Right lobe of liver (tissue), 6 donors: ENCODE measurements at regions not wholly inside any gene's neighbourhood (a gene's known extent, or its start where the extent isn't known, plus 50 kb on each side); places are given as distances from the start of the nearest gene placed in this dataset.

Experiments used
- ATAC-seq, 4 donors: fragments of 200-7000 bp; cut with Tn5 transposase; one replicate each; pipeline ENCODE4 v1.9.1; 2020; ENCODE audit warnings: mild to moderate bottlenecking in 4 of 4, moderate library complexity in 4 of 4
- DNase-seq, 3 donors: peaks; one replicate each; pipeline ENCODE4 v3.0.0-alpha.2; 2020
- H3K27ac ChIP-seq, 3 donors: fragments of 200-600 bp; one replicate each; pipeline ENCODE4 v1.8.0; 2022
- H3K27me3 ChIP-seq, 2 donors: fragments of 200-600 bp; one replicate each; pipeline ENCODE4 v1.8.0; 2022
- H3K36me3 ChIP-seq, 4 donors: fragments of 200-600 bp; sonication (generic) in 1 of 4; one replicate each; pipeline versions ENCODE4 v1.5.1 to v1.8.0; 2017 to 2022; ENCODE audit warnings: control low read depth in 1 of 4
- H3K4me1 ChIP-seq, 4 donors: fragments of 200-600 bp; sonication (generic) in 1 of 4; one replicate each; pipeline versions ENCODE4 v1.5.1 to v1.8.0; 2017 to 2022; ENCODE audit warnings: control low read depth in 1 of 4
- H3K4me3 ChIP-seq, 3 donors: fragments of 200-600 bp; one replicate each; pipeline ENCODE4 v1.8.0; 2022
- H3K9me3 ChIP-seq, 4 donors: fragments of 200-600 bp; sonication (generic) in 1 of 4; one replicate each; pipeline versions ENCODE4 v1.5.1 to v1.8.0; 2017 to 2022; ENCODE audit warnings: control low read depth in 1 of 4
- CTCF ChIP-seq, 4 donors: fragments of 200-600 bp in 3 of 4; fragments of 450-650 bp in 1 of 4; IDR thresholded peaks; one replicate each; pipeline versions ENCODE4 v1.5.1 to v1.8.0; 2016 to 2022; ENCODE audit warnings: antibody characterized with exemption in 4 of 4, mild to moderate bottlenecking in 2 of 4
- POLR2A ChIP-seq: fragments of 450-650 bp; IDR thresholded peaks from one replicate; pipeline ENCODE4 v1.6.1; 2017; ENCODE audit warnings: antibody characterized with exemption, mild to moderate bottlenecking
- WGBS: methylation state at CpG from one replicate; pipeline ENCODE4 v1.1.6; 2018; ENCODE audit warnings: low coverage, low lambda C conversion rate; ENCODE audit not compliant: insufficient coverage; ENCODE audit errors: missing lambda C conversion rate; 5-methylcytosine and 5-hydroxymethylcytosine counted together
- intact Hi-C, 2 donors: fragments of 100-400 bp; cut with DNase I; formaldehyde crosslinking; loops; one replicate each; pipeline versions ENCODE4 v1.11.2 to v1.14.1; 2022
- donor health status: DM: no; HTN: yes; CAD: no.
- donor health status: DM: no; HTN: no; CAD: no.
- donor health status: DM: no; HTN: no; CAD: no.
- donor health status: DM: no; HTN: yes; CAD: no.
- donor health status: DM: no; HTN: yes; CAD: no.

GRCh38 chr1:213690341-213690917 lies 297.3 kb upstream of the PROX1 start:
- intact Hi-C loops, result no loop called here
- Histone ChIP-seq H3K9me3 (no peaks in the 10 kb centered on the region), H3K27me3 (no peaks in the 10 kb centered on the region), H3K27ac (no peak overlapping the region), H3K4me1 (peaks cover 0 to 20% (median 5%) of the 10 kb centered on the region in 4 donors), H3K4me3 (no peak overlapping the region), H3K36me3 (no peaks in the 10 kb centered on the region)
- 100% methylated on average over 1 of the region's 1 CpG for WGBS
- ATAC-seq (no peak), DNase-seq (no peak)
- no peak for TF ChIP-seq CTCF (IDR thresholded peaks at IDR 0.05)
- no peak for TF ChIP-seq POLR2A

DNA sequence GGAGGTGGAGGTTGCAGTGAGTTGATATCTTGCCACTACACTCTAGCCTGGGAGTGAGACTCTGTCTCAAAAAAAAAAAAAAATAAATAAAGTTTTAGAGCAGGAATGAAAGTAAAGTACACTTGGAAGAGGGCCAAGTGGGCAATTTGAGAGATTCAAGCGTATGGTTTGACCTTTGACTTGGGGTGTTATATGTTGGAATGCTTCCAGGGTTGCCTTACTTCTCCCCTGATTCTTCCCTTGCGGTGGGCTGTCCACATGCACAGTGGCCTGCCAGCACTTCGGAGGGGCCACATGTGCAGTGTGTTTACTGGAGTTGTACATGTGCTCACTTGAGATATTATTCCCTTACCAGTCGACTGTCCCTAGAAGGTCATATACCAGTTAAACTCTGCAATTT lies 295.5 kb upstream of the PROX1 start:
- no peak for DNase-seq
- intact Hi-C loops, result no loop called here
- peak in 3 of 4 donors; percentile 43 to 45 (median 43) for ATAC-seq
- Histone ChIP-seq H3K36me3 (no peaks in the 10 kb centered on the region), H3K9me3 (no peaks in the 10 kb centered on the region), H3K4me3 (no peak overlapping the region), H3K4me1 (peaks cover 0 to 10% (median 4%) of the 10 kb centered on the region in 4 donors), H3K27ac (no peak overlapping the region), H3K27me3 (no peaks in the 10 kb centered on the region)
- 40% methylated on average over 4 of the region's 4 CpGs for WGBS
- TF ChIP-seq CTCF (IDR thresholded peaks at IDR 0.05), result no peak
- TF ChIP-seq POLR2A, result no peak

DNA sequence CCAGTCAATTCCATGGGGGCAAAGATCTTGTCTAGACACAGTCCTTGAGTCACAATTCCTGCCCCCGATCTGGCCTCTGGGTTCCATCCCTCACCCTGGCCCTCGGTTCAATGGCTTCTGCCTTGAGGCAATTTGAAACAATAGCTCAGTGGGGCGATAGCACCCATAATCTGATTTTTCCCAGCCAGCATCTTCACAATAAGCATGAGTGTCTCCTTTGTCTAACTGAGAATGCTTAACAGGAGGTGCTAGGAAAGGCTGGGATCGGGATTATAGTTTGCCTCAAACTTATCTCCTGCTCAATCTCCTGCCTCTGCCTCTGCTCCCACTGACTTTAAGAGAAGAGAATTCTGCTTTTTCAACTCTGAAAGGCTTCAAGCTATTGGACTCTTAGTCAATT lies 293.9 kb upstream of the PROX1 start:
- H3K4me3 ChIP-seq, result no peak overlapping the region
- DNase-seq, result no peak
- no peaks in the 10 kb centered on the region for H3K36me3 ChIP-seq
- 82% methylated on average over 3 of the region's 4 CpGs for WGBS
- no peaks in the 10 kb centered on the region for H3K27me3 ChIP-seq
- peaks cover 0 to 10% (median 4%) of the 10 kb centered on the region in 4 donors for H3K4me1 ChIP-seq
- no peaks in the 10 kb centered on the region for H3K9me3 ChIP-seq
- TF ChIP-seq POLR2A (no peak), CTCF (IDR thresholded peaks at IDR 0.05) (no peak)
- intact Hi-C loops, result no loop called here
- no peak overlapping the region for H3K27ac ChIP-seq
- ATAC-seq, result no peak

DNA sequence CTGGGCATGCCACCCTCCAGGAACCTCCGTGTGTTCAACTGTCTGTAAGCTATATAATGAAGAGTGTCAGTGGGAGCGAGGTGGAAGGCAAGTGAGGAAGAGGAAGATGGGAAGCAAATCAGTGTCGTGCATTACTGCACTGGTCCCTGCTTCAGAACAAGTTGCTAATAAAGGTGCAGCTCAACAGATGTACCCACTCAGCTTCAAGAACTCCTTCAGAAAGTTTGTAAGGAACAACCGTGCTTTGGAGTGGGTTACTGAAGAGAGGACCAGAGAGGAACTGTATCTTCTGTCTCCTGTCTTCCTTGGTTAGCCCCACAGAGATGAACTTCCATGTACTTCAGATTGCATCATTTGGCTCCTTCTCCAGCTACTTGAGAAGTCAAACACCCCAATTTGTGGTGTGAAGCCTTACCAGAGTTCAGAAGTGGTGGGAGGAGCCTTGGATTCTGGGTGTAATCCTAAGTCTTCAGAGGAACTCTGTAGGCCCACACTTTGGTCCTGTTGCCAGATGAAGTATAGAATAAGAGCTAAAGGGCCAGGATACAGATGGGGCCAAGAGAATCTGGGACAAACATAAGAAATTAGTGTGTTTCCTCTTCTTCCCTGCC lies 290.5 kb upstream of the PROX1 start:
- WGBS, result 85% methylated on average over 2 of the region's 4 CpGs
- ATAC-seq (no peak), DNase-seq (no peak)
- TF ChIP-seq POLR2A, result no peak
- TF ChIP-seq CTCF (IDR thresholded peaks at IDR 0.05), result no peak
- no peaks in the 10 kb centered on the region for H3K9me3 ChIP-seq
- H3K4me3 ChIP-seq, result no peak overlapping the region
- H3K4me1 ChIP-seq, result peaks cover 0 to 3% (median under 1%) of the 10 kb centered on the region in 4 donors
- H3K36me3 ChIP-seq, result no peaks in the 10 kb centered on the region
- no peak overlapping the region for H3K27ac ChIP-seq
- no peaks in the 10 kb centered on the region for H3K27me3 ChIP-seq
- intact Hi-C loops, result no loop called here
